SK-MEL-5 (cell line): ENCODE measurements at regions not wholly inside any gene's neighbourhood (a gene's known extent, or its start where the extent isn't known, plus 50 kb on each side); places are given as distances from the start of the nearest gene placed in this dataset.

Experiments
- DNase-seq: peaks from one replicate; pipeline ENCODE4 v3.0.0-alpha.2; 2016; ENCODE audit warnings: low read depth, low spot score
- in situ Hi-C: cut with HindIII; loops from 2 replicates; pipeline ENCODE4 v1.10.0; 2016; ENCODE audit warnings: low sequenced_read_pairs, high pct_unique_total_duplicates, low pct_unique_long_range_greater_than_20kb

DNA sequence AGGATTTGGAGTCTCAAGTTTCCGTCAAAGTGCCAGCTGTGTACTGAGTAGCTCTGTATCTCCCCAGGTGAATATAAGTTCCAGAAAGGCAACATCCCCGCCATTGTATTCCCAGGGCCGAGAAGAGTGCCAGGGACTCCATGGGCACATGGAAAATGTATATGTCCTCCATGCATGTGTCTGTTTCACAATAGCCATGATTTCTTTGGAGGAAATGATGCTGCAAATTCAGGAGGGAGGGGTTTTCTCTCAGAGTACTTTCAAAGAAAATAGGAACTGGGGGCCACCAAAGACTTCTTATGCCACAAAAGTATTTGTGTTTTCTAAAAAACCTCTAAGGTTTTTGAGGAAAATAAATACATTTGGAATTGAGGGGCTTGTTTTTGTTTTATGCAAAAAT lies 524.6 kb downstream of the BNC2 start:
- in situ Hi-C loops = no loop called here
- no peak for DNase-seq

DNA sequence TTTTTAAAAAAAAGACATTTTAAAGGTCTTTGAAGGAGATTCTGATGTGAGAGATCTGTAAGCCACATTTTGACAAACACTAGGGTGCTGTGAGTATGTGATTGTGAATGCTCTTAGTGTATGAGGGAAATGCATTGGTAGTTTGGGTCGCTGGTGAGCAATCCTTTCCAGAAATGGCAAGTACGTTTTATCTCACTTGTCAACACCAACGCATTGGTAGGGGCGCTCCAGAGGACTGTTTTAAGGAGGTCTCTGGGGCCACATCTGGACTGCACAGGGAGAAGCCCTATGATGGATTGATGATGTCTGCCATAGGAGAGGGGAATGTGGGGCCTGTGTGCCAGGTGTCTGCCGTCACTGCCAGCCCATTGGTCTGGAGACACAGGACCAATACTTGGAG lies 522.6 kb downstream of the BNC2 start:
- in situ Hi-C loops = no loop called here
- no peak for DNase-seq

DNA sequence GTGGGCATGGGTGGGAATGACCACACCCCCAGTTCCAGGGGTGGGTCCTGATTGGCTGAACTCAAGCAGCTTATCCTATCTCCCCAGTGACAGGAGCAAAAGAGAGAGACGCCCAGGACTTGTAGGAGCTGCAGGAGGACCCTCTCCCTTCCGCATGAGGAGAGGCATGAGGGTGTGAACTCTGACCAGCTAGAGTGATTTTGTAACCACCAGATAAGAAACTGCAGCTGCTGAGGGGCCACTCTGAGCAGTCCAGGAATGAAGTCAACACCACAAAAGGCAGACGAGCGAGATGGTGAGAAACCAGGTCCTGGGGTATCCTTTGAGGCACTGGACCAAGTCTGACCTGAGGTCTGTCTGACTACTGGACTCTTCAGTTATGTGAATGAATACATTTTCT lies 521.9 kb downstream of the BNC2 start:
- no peak for DNase-seq
- in situ Hi-C loops = no loop called here

DNA sequence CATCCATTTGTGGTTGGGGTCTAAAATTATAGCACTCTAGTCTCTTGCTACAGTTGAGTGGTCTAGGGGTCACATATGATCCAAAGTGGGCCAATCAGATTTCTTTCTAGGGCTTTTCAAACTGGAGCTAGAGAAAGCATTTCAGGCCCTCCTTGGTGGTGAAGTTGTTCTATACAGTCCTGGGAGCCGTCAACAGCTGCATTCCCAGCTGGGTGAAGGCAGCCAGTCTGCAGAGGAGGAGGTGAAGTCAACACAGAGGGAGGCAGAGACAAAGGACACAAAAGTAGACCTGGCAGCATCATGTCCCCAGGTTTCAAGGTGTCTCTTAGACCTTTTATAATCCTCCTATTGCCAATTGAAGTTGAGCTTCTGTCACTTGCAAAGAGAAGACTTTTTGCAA lies 518.2 kb downstream of the BNC2 start:
- in situ Hi-C loops = no loop called here
- no peak for DNase-seq

DNA sequence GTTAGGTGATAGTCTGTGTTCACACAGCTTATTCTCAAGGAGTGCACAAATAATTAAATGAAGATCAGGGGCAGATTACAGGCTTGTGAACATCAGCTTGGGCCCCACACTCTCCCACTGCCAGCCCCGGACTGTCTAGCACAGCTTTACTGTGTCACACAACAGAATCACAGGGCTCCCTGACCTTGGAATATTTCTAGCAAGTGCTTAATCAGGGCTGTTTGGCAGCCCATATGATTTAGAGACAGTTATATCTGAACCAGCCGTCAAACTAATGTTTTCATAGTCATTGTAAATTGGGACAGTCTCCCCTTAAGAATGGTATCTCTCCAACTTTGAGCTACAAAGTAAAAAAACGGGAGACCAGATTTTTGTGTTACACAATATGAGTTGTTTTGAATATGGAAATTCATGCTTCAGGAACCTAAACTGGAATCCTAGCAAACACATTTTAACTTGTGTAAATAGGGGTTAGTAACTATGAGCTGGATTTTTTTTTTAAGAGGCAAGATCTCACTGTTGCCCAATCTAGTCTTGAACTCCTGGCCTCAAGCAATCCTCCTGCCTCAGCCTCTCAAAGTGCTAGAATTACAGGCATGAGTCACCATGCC lies 517.6 kb downstream of the BNC2 start:
- in situ Hi-C loops = no loop called here
- no peak for DNase-seq

DNA sequence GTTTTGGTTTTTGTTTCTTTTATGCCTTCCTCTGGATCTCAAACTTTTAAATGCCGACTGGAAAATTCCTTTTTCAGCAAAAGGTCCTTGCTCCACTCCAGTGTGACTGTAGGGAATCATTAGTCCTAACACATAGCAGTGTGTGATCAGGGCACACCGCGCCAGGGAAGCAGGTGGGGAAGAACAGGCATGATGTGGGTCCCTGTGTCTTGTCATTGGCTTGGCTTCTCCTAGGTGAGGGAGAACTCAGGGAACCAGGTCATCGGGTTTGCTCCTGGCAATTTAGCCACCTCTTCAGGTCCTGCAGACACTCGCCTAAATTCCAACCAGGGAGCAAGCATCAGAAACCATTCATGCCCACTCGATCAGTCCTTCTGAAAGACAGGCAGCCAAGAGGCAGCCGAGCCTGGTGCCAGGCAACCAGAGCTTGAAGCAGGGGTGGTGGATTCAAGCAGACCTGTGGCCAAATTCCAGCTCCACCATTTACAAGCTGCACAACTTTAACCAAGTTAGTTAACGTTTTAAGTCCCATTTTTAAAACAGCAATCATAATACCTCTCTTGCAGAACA lies 514.2 kb downstream of the BNC2 start:
- in situ Hi-C loops = no loop called here

DNA sequence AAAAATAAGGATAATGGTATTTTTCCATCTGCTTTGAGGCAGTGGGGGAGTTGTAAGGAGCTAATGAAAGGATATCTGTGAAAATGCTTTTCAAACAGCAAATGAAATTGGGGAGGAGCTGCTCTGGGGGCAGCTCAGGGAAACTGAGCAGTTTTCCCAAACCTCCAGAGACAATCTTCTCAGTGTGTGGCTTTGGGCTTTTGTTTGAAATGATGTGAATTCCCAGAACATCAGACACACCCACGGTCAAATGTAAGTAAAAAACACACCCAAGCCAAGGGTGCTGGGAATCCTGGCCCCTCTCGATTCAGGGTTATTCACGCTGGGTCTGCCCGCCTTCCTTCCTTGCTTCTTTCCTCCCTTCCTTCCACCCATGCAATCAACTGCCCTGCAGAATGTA lies 512.6 kb downstream of the BNC2 start:
- no peak for DNase-seq
- in situ Hi-C loops = no loop called here

More for the DNA sequence above, 514.2 kb downstream of the BNC2 start:
- no peak for DNase-seq

DNA sequence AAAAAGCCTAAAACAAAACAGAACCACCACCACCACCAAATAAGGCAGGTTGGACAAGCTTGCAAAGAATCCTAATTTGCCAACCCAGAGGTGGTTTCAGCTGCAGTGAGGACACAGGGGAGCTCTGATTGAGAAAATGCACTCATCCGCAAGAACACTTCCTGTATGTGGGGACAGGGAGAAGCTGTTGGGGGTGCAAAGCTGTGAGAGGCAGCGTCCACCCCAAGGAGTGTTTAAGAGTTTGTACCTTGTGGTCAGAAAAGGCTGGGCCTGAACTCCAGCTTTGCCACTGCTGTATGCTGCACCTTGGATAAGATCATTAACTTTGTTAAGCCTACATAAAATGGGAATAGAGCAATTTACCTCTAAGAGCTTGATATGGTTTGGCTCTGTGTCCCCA lies 511.7 kb downstream of the BNC2 start:
- no peak for DNase-seq
- in situ Hi-C loops = no loop called here
